ENCODE measurements at regions not wholly inside any gene's neighbourhood (a gene's known extent, or its start where the extent isn't known, plus 50 kb on each side); places are given as distances from the start of the nearest gene placed in this dataset.

DNA sequence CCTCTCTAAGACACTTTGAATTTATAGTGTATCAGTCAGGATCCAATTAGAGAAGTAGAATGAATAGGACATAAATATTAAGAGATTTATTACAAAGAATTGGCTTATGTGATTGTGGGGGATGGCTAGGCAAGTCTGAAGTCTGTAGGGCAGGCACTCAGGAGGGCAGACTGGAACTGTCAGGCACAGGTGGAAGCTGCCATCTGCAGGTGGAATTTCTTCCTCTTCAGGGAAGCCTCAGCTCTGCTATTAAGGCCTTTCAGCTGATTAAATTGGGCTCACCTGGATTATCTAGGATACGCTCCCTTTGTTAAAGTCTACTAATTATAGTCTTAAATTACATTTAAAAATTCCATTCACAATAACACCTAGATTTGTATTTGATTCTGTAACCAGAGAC lies 92.0 kb upstream of the HAO2 start:
- Mint-ChIP-seq H3K27ac (peak overlapping the region in 1 of 7 donors; percentile 21), H3K9me3 (no peaks in the 10 kb centered on the region), H3K4me3 (no peak overlapping the region), H3K36me3 (no peaks in the 10 kb centered on the region), H3K27me3 (ENCODE audit: low read depth in 3 of 3) (peaks cover 2 to 11% (median 2%) of the 10 kb centered on the region in 3 donors), H3K4me1 (no peaks in the 10 kb centered on the region)
- no peak overlapping the region for H2AFZ ChIP-seq (ENCODE audit: insufficient read depth, low read depth, low read length, poor library complexity, severe bottlenecking)
- no peak overlapping the region for H3K4me3 ChIP-seq (replicated peaks in 1 of 3; ENCODE audit: low read depth in 2 of 3, low read length in 3 of 3)
- H3K79me2 ChIP-seq (ENCODE audit: insufficient read depth, low read length): no peaks in the 10 kb centered on the region
- H3K27me3 ChIP-seq (ENCODE audit: control insufficient read depth in 2 of 2, insufficient read depth in 2 of 2, low read length in 2 of 2): peaks cover 0 to 2% of the 10 kb centered on the region in 2 donors
- no peak overlapping the region for H3K4me2 ChIP-seq (replicated peaks; ENCODE audit: extremely low read depth, low read length, poor library complexity, severe bottlenecking)
- no peak for DNase-seq
- TF ChIP-seq CTCF (IDR thresholded peaks at IDR 0.05): no peak
- no peaks in the 10 kb centered on the region for H3K9me3 ChIP-seq (replicated peaks in 1 of 2; ENCODE audit: control insufficient read depth in 1 of 2, insufficient read depth in 1 of 2, low read length in 2 of 2)
- no peak overlapping the region for H3K9ac ChIP-seq (ENCODE audit: insufficient read depth, low read length, poor library complexity, severe bottlenecking)
- H3K4me1 ChIP-seq (ENCODE audit: control insufficient read depth in 1 of 2, insufficient read depth in 2 of 2, low read length in 2 of 2): no peaks in the 10 kb centered on the region
- no peak overlapping the region for H3K27ac ChIP-seq (ENCODE audit: low read depth in 1 of 2, low read length in 2 of 2)
- no peaks in the 10 kb centered on the region for H4K20me1 ChIP-seq (ENCODE audit: insufficient read depth, low read length)
- no peaks in the 10 kb centered on the region for H3K36me3 ChIP-seq (replicated peaks in 1 of 2; ENCODE audit: control insufficient read depth in 1 of 2, insufficient read depth in 2 of 2, low read length in 2 of 2)
- no CpG with 5 or more reads among the region's 1 CpG for WGBS (ENCODE audit: insufficient coverage)
- intact Hi-C loops (cut with micrococcal nuclease): no loop called here

GRCh38 chr1:119279456-119280381 lies 88.9 kb upstream of the HAO2 start:
- no peaks in the 10 kb centered on the region for H3K9me3 Mint-ChIP-seq
- H3K9me3 ChIP-seq (replicated peaks in 1 of 2; ENCODE audit: control insufficient read depth in 1 of 2, insufficient read depth in 1 of 2, low read length in 2 of 2): no peaks in the 10 kb centered on the region
- H3K79me2 ChIP-seq (ENCODE audit: insufficient read depth, low read length): no peaks in the 10 kb centered on the region
- no peak for DNase-seq
- H2AFZ ChIP-seq (ENCODE audit: insufficient read depth, low read depth, low read length, poor library complexity, severe bottlenecking): no peak overlapping the region
- no peak for TF ChIP-seq CTCF (IDR thresholded peaks at IDR 0.05)
- H3K27me3 Mint-ChIP-seq (ENCODE audit: low read depth in 3 of 3): peaks cover 2 to 5% (median 5%) of the 10 kb centered on the region in 3 donors
- no peaks in the 10 kb centered on the region for H4K20me1 ChIP-seq (ENCODE audit: insufficient read depth, low read length)
- intact Hi-C loops (cut with micrococcal nuclease): no loop called here
- H3K36me3 ChIP-seq (replicated peaks in 1 of 2; ENCODE audit: control insufficient read depth in 1 of 2, insufficient read depth in 2 of 2, low read length in 2 of 2): no peaks in the 10 kb centered on the region
- H3K4me2 ChIP-seq (replicated peaks; ENCODE audit: extremely low read depth, low read length, poor library complexity, severe bottlenecking): no peak overlapping the region
- no peak overlapping the region for H3K4me3 Mint-ChIP-seq
- H3K4me3 ChIP-seq (replicated peaks in 1 of 3; ENCODE audit: low read depth in 2 of 3, low read length in 3 of 3): no peak overlapping the region
- H3K4me1 ChIP-seq (ENCODE audit: control insufficient read depth in 1 of 2, insufficient read depth in 2 of 2, low read length in 2 of 2): no peaks in the 10 kb centered on the region
- 79% methylated on average over 3 of the region's 8 CpGs for WGBS (ENCODE audit: insufficient coverage)
- H3K4me1 Mint-ChIP-seq: no peaks in the 10 kb centered on the region
- no peak overlapping the region for H3K27ac ChIP-seq (ENCODE audit: low read depth in 1 of 2, low read length in 2 of 2)
- H3K27ac Mint-ChIP-seq: no peak overlapping the region
- H3K27me3 ChIP-seq (ENCODE audit: control insufficient read depth in 2 of 2, insufficient read depth in 2 of 2, low read length in 2 of 2): no peaks in the 10 kb centered on the region
- H3K36me3 Mint-ChIP-seq: no peaks in the 10 kb centered on the region
- no peak overlapping the region for H3K9ac ChIP-seq (ENCODE audit: insufficient read depth, low read length, poor library complexity, severe bottlenecking)

All from CD14-positive monocyte (primary cell).